ENCODE measurements at regions not wholly inside any gene's neighbourhood (a gene's known extent, or its start where the extent isn't known, plus 50 kb on each side); places are given as distances from the start of the nearest gene placed in this dataset.

DNA sequence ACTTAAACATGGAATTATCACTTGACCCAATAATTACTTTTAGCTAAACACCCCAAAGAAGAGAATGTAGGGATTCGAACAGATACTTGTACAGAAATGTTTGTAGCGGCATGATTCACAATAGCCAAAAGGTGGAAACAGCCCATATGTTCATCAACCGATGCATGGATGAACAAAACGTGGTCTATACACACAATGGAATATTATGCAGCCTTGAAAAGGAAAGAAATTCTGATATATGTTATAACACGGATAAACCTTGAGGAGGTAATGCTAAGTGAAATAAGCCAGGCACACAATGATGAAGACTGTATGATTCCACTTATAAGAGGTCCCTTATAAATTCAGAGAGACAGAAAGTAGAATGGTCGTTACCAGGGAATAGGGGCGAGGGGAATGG is 659.4 kb downstream of the MED13L start (continued):
- TF ChIP-seq, protein P1, sequence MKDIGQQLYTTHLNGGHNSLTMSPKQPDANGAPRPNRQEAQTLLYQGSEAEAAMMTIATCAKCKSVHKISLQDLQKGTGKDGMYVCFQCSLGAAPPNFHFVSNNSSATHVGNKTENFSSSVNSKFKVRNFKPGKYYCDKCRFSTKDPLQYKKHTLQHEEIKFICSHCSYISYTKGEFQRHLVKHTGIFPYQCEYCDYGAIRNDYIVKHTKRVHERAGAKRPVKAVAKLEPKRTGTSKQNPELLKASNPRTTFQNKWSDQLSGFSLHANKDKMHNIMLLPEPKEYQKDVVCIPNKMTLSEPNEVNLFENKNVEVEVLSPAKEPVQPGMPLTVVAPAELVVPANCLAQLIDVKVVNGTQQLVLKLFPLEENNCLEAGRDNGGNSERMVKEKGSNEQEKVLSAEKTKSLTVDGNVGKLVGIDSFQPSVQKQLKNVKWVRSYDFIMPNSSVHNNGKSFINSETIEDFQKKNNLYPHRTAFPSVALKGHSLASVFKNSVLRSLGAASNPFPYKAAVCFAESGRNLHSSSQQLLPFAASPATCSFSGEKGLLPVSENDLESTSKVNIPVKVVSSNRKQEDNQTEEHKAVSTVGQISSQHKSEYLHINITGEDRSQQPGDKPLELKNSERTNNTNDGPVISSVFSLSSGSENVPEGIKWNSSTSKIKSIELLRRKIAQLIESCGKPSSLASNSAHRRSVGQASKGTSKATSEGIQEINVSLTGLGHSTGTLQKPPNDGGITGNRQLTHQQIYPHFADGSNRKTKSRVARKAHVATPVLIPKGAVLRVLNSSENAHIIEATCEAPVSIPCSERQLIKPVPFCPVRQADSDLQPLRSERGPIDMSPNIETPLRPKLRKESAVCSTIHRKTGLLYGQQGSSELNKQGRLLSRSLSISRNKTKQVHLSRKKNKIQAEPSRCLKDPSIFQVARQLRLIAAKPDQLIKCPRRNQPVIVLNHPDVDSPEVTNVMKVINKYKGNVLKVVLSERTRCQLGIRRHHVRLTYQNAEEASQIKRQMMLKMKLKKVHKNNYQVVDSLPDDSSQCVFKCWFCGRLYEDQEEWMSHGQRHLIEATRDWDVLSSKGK (CRISPR knock-in tag; IDR thresholded peaks at IDR 0.05) = no peak
- no peak for TF ChIP-seq NR4A1 (CRISPR knock-in tag; IDR thresholded peaks at IDR 0.05)
- TF ChIP-seq NR4A1 (tag; IDR thresholded peaks at IDR 0.05) = no peak
- TF ChIP-seq ZNF146 (CRISPR knock-in tag; IDR thresholded peaks at IDR 0.05; ENCODE audit: unreplicated experiment) = peak; percentile 69
- TF ChIP-seq RBM25 (IDR thresholded peaks at IDR 0.05; ENCODE audit: low read depth, low read length, severe bottlenecking) = peak; percentile 63
- no peak for TF ChIP-seq STAG1 (CRISPR knock-in tag; IDR thresholded peaks at IDR 0.05; ENCODE audit: borderline replicate concordance)
- TF ChIP-seq, protein P2, sequence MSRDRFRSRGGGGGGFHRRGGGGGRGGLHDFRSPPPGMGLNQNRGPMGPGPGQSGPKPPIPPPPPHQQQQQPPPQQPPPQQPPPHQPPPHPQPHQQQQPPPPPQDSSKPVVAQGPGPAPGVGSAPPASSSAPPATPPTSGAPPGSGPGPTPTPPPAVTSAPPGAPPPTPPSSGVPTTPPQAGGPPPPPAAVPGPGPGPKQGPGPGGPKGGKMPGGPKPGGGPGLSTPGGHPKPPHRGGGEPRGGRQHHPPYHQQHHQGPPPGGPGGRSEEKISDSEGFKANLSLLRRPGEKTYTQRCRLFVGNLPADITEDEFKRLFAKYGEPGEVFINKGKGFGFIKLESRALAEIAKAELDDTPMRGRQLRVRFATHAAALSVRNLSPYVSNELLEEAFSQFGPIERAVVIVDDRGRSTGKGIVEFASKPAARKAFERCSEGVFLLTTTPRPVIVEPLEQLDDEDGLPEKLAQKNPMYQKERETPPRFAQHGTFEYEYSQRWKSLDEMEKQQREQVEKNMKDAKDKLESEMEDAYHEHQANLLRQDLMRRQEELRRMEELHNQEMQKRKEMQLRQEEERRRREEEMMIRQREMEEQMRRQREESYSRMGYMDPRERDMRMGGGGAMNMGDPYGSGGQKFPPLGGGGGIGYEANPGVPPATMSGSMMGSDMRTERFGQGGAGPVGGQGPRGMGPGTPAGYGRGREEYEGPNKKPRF (IDR thresholded peaks at IDR 0.05; ENCODE audit: low read depth, low read length) = no peak

All from K562 (cell line).